ENCODE measurements at regions not wholly inside any gene's neighbourhood (a gene's known extent, or its start where the extent isn't known, plus 50 kb on each side); places are given as distances from the start of the nearest gene placed in this dataset.

- no peak for TF ChIP-seq CTCF (IDR thresholded peaks at IDR 0.05; ENCODE audit: low read depth, low read length)
Measured at GRCh38 chr7:94748376-94748775, 92.4 kb upstream of the SGCE start.

GRCh38 chr7:94760446-94761100 is 104.6 kb upstream of the SGCE start:
- DNase-seq (ENCODE audit: extremely low read depth, low read depth) = no peak
- no peak for TF ChIP-seq CTCF (IDR thresholded peaks at IDR 0.05; ENCODE audit: low read depth, low read length)

More at GRCh38 chr7:94748376-94748775, 92.4 kb upstream of the SGCE start:
- DNase-seq (ENCODE audit: extremely low read depth, low read depth) = no peak

GRCh38 chr7:94761451-94761850 is 105.5 kb upstream of the SGCE start:
- TF ChIP-seq CTCF (IDR thresholded peaks at IDR 0.05; ENCODE audit: low read depth, low read length) = no peak
- no peak for DNase-seq (ENCODE audit: extremely low read depth, low read depth)

- TF ChIP-seq CTCF (IDR thresholded peaks at IDR 0.05; ENCODE audit: low read depth, low read length) = no peak
- DNase-seq (ENCODE audit: extremely low read depth, low read depth) = peak; percentile 69
Measured at GRCh38 chr7:94763268-94763667, 107.3 kb upstream of the SGCE start.

- TF ChIP-seq CTCF (IDR thresholded peaks at IDR 0.05; ENCODE audit: low read depth, low read length) = no peak
- DNase-seq (ENCODE audit: extremely low read depth, low read depth) = no peak
Measured at GRCh38 chr7:94769724-94770123, 113.8 kb upstream of the SGCE start.

- no peak for DNase-seq (ENCODE audit: extremely low read depth, low read depth)
- TF ChIP-seq CTCF (IDR thresholded peaks at IDR 0.05; ENCODE audit: low read depth, low read length) = no peak
Measured at GRCh38 chr7:94778711-94779459, 123.0 kb upstream of the SGCE start.

GRCh38 chr7:94779861-94780260 is 123.9 kb upstream of the SGCE start:
- TF ChIP-seq CTCF (IDR thresholded peaks at IDR 0.05; ENCODE audit: low read depth, low read length) = no peak
- DNase-seq (ENCODE audit: extremely low read depth, low read depth) = no peak

Data from AG09319 (cell line).